A172 (cell line): ENCODE measurements at regions not wholly inside any gene's neighbourhood (a gene's known extent, or its start where the extent isn't known, plus 50 kb on each side); places are given as distances from the start of the nearest gene placed in this dataset.

ENCODE experiments used
- DNase-seq: peaks from one replicate; pipeline ENCODE4 v3.0.0-alpha.2; 2015; ENCODE audit warnings: low spot score

- DNase-seq = no peak
These were observed 114.2 kb upstream of the TENT5D start for GRCh38 chrX:80306007-80306406.

DNA sequence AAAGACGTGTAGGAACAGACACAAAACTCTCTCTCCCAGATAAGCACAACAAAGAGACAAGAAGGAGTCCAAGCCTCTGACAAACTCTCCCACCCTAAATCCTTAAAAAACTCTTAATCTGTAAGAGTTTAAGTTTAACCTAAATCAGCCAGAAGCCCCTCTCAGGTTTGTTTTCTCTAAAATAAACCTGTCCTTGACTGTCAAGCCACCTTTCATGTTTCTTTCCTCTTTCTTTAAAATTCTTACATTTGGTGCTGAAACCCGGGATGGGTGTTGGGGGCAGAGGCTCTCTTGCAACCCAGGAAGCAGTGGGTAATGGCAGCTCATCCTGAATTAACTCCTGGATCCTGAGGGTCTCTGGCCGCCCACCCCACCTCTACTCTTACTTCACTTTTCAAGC is 107.8 kb upstream of the TENT5D start:
- DNase-seq = no peak

DNA sequence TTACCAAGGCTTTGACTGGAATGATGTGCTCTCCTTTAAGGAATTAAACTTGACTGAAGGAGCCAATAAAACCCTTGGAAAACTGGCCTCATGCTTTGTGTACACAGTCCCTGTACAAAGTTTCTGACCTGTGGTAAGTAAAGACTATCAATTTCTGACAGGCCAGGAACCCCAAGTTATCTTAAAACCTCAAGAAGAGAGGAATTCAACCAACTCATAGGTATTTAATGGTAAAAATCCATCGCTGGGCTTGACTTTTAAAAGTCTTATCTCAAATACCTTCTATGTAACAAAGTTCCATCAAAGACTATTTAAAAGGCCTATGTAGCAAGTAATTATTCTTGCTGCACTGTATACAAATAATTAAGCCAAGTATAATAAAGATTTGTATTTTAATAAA is 103.7 kb upstream of the TENT5D start:
- DNase-seq = no peak

DNA sequence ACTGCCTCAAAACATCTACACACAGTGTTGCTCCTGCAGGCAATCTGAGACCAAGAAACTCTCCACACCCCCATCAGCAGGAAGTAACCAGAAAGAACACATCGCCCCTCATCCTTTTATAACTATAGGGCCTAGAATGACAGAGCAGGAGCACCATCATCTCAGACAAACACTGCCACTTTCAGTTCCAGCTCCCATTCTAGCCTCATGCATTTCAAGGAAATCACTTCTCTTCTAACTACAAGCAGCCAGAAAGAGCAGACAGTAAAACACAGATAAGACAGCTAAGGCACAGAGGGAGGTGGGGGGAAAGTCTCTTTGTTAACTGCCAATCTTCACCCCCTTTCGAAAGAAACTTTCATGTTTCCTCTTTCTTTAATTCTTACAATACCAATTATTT is 102.6 kb upstream of the TENT5D start:
- no peak for DNase-seq

GRCh38 chrX:80331285-80331684 is 89.0 kb upstream of the TENT5D start:
- DNase-seq = no peak

- DNase-seq = no peak
These were observed 85.7 kb upstream of the TENT5D start for GRCh38 chrX:80334583-80334982.

DNA sequence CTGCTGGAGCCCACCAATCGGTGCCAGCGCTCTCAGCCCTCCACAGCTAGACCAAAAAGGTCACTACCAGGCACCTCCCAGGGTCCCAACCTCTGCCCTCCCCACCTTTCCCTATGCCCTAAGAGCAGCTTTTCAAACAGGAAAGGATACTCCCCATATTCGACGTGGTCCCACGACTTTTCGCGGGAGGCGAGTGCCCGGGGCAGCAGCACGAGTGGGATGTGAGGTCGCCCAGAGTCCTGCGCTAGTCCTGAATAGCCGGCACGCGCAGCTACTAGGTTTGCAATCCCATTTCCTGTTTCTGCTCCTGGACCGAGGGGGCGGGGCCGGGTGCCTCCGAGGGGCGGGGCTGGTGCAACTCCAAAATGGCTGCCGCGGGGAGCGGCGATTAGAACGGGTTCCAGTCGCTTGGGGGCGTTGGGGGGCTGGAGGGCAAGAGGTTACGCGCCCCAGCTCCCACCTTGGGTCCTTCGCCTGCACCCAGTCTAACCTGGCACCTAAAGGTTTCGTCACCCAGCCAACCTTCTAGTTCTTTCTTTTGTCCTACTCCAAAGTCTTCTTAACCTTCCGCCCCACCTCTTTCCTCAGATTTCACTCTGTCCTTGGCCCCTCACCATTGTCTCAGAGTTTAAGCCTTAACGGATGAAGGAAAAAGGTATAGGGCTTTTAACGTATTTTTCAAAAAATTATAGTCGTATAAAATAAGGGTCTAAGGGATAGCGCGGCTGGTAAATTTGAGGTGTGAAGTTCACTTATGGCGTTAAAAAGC is 85.0 kb upstream of the TENT5D start:
- no peak for DNase-seq

DNA sequence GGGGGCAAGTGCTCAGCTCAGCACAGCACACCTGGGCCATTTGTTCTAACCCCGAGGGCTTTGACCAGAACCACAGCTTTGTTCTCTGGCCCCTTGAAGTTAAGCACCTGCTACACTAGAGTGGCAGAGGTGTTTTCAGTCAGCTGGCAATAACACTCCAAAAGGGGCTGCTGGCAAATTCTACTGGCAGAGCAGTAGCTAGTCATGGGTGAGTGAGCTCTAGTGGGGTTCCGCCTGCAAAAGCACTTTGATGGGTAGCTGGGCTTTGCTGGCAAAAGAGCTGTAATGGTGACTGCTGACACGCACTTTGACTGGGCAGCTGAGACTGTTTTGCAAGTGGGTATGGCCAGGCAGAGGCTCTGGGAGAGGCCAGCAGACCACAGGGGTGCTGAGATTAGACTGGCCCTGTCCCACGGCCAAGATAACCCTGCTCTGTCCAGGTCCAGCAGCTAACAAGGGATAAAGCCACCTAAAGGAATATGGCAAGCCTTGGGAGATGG is 65.2 kb upstream of the TENT5D start:
- DNase-seq = no peak
